ES-I3 (cell line): ENCODE measurements at regions not wholly inside any gene's neighbourhood (a gene's known extent, or its start where the extent isn't known, plus 50 kb on each side); places are given as distances from the start of the nearest gene placed in this dataset.
"Not testable (repeated sequence)": the region's sequence is repeated elsewhere in the genome, so short reads cannot be mapped to it uniquely, and the experiment has no call there.

Experiments used
- H3K36me3 ChIP-seq: 2 replicates; pipeline ENCODE4 v1.6.1; 2013; ENCODE audit warnings: mild to moderate bottlenecking, low read length, control low read depth, moderate library complexity; ENCODE audit not compliant: insufficient read depth
- H3K4me1 ChIP-seq: 2 replicates; pipeline ENCODE4 v1.6.1; 2013; ENCODE audit warnings: mild to moderate bottlenecking, control low read depth, low read length; ENCODE audit not compliant: insufficient read depth
- H3K9ac ChIP-seq: 2 replicates; pipeline ENCODE4 v1.6.1; 2013; ENCODE audit warnings: low read depth, mild to moderate bottlenecking, low read length, moderate library complexity
- H3K9me3 ChIP-seq: 2 replicates; pipeline ENCODE4 v1.6.1; 2013; ENCODE audit warnings: mild to moderate bottlenecking, low read length, moderate library complexity; ENCODE audit not compliant: control insufficient read depth, insufficient read depth

DNA sequence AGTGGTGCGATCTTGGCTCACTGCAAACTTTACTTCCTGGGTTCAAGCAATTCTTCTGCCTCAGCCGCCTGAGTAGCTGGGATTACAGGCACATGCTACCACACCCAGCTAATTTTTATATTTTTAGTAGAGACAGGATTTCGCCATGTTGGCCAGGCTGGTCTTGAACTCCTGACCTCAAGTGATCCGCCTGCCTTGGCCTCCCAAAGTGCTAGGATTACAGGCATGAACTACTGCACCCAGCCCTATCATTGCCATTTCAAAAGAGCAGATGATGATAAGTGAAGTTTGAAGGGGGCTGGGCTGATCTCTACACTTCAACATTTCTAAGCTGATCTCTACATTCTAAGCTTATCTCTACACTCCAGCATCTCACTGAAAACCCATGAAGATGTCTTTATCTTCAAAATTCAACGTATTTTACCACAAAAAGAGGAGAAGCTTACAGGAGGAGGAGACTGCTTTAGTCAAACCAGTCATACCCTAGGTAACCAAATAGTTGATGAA, 94.4 kb upstream of the BARHL2 start:
- not testable (repeated sequence) for H3K9ac ChIP-seq, H3K9me3 ChIP-seq
- H3K4me1 ChIP-seq: peaks cover 15% of the 10 kb centered on the region

GRCh38 chr1:90810681-90811080, 93.6 kb upstream of the BARHL2 start:
- no peaks in the 10 kb centered on the region for H3K9me3 ChIP-seq
- no peak overlapping the region for H3K9ac ChIP-seq
- H3K36me3 ChIP-seq: no peaks in the 10 kb centered on the region
- peaks cover 15% of the 10 kb centered on the region for H3K4me1 ChIP-seq

More for the DNA sequence above, 94.4 kb upstream of the BARHL2 start:
- H3K36me3 ChIP-seq: not testable (repeated sequence)

DNA sequence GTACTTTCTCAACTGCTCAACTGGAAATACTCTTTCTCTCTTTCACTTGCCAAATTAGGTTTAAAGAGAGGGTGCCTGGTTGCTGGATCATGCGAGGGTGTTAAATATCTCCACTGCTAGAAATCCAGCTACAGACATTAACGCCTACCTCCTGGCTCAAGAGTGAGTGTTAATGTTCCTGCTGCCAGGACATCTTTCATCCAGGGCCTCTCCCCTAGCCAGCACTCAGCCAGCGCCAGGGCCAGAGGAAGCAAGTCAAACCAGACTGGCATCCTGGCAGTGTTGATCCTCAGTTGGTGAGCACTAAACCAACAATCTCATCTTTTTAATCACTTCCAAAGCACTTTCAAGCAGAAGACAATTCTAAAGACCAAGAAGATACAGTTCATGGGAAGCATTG, 92.9 kb upstream of the BARHL2 start:
- Histone ChIP-seq H3K9me3 (no peaks in the 10 kb centered on the region), H3K4me1 (peaks cover 15% of the 10 kb centered on the region), H3K9ac (no peak overlapping the region), H3K36me3 (no peaks in the 10 kb centered on the region)

- H3K9me3 ChIP-seq: no peaks in the 10 kb centered on the region
- no peak overlapping the region for H3K9ac ChIP-seq
- H3K4me1 ChIP-seq: peaks cover 15% of the 10 kb centered on the region
- no peaks in the 10 kb centered on the region for H3K36me3 ChIP-seq
These were observed 92.0 kb upstream of the BARHL2 start for GRCh38 chr1:90809093-90809492.

- Histone ChIP-seq H3K9me3 (no peaks in the 10 kb centered on the region), H3K9ac (no peak overlapping the region), H3K4me1 (peaks cover 15% of the 10 kb centered on the region), H3K36me3 (no peaks in the 10 kb centered on the region)
These were observed 90.2 kb upstream of the BARHL2 start for GRCh38 chr1:90807329-90807728.

GRCh38 chr1:90802622-90803021, 85.5 kb upstream of the BARHL2 start:
- H3K36me3 ChIP-seq: no peaks in the 10 kb centered on the region

GRCh38 chr1:90800012-90800717, 83.1 kb upstream of the BARHL2 start:
- no peaks in the 10 kb centered on the region for H3K36me3 ChIP-seq
- H3K4me1 ChIP-seq: 0 out of 2 replicates have a peak, but pooled peaks cover 5% of the 10 kb centered on the region
- no peaks in the 10 kb centered on the region for H3K9me3 ChIP-seq
- H3K9ac ChIP-seq: no peak overlapping the region

More at GRCh38 chr1:90802622-90803021, 85.5 kb upstream of the BARHL2 start:
- no peak overlapping the region for H3K9ac ChIP-seq
- 0 out of 2 replicates have a peak, but pooled peaks cover 5% of the 10 kb centered on the region for H3K4me1 ChIP-seq
- H3K9me3 ChIP-seq: no peaks in the 10 kb centered on the region

DNA sequence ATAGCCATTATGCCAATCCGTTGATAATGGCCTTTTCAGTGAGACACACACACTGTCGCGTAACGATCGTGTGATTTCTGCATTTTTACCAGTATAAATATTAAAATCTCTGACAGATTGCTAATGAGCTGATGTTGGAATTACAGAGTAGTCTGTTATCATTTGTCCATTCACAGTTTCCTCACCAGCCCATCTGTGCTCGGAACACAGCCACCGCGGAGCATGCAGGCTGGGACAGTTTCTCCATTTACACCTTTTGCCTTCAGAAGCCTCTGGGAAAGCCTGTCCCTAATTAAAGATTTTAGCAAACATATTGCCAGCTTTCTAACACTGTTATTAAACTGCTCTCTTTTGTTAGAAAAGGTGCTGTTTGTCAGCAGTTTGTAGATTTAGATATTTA, 82.2 kb upstream of the BARHL2 start:
- Histone ChIP-seq H3K36me3 (no peaks in the 10 kb centered on the region), H3K9me3 (no peaks in the 10 kb centered on the region), H3K4me1 (0 out of 2 replicates have a peak, but pooled peaks cover 5% of the 10 kb centered on the region), H3K9ac (no peak overlapping the region)

DNA sequence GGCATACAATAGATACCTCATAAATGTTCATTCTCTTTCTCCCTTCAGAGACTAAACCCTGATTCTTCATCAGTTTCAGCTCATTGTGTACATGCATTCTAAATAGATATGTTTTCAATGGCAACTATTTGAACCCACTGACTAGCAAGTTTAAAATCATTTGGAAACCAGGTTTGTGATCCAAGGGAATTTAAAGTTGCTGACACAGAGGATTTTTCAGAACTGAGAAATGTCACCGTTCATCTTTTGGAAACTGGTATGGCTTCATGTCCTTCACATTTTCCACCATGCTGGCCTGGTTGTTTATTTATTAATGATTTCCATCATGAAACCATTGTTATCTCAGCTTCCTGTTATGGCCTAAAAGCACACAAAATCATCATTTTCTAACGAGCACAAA, 81.8 kb upstream of the BARHL2 start:
- H3K9ac ChIP-seq: no peak overlapping the region
- H3K9me3 ChIP-seq: no peaks in the 10 kb centered on the region
- H3K4me1 ChIP-seq: 0 out of 2 replicates have a peak, but pooled peaks cover 5% of the 10 kb centered on the region
- no peaks in the 10 kb centered on the region for H3K36me3 ChIP-seq

- H3K9me3 ChIP-seq: no peaks in the 10 kb centered on the region
- no peak overlapping the region for H3K9ac ChIP-seq
- 0 out of 2 replicates have a peak, but pooled peaks cover 5% of the 10 kb centered on the region for H3K4me1 ChIP-seq
- no peaks in the 10 kb centered on the region for H3K36me3 ChIP-seq
These were observed 81.2 kb upstream of the BARHL2 start for GRCh38 chr1:90798344-90798743.

DNA sequence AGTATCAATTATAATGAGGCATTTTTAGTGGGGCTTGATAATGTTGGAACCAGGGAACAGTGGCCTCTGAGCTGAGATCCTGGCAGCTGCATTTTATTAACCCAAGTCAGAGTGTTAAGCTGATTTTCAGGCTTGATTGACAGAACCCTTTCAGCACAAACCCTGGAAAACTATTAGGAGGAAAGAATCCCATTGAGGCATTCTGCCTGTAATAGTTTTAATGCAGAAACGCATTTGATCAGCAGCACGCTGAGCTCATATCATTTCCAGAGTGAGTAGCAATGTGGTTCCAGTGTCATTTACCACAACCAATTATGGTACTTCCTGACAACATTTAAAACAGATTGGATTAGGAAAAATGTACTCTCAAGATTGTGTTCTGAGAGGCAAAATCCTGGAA, 78.3 kb upstream of the BARHL2 start:
- no peaks in the 10 kb centered on the region for H3K9me3 ChIP-seq
- H3K9ac ChIP-seq: no peak overlapping the region
- no peaks in the 10 kb centered on the region for H3K36me3 ChIP-seq
- H3K4me1 ChIP-seq: 0 out of 2 replicates have a peak, but pooled peaks cover 5% of the 10 kb centered on the region

- Histone ChIP-seq H3K9me3 (no peaks in the 10 kb centered on the region), H3K9ac (no peak overlapping the region), H3K4me1 (peaks cover 8% of the 10 kb centered on the region), H3K36me3 (no peaks in the 10 kb centered on the region)
These were observed 69.6 kb upstream of the BARHL2 start for GRCh38 chr1:90786709-90787108.

- Histone ChIP-seq H3K9ac (no peak overlapping the region), H3K4me1 (peaks cover 8% of the 10 kb centered on the region), H3K36me3 (no peaks in the 10 kb centered on the region), H3K9me3 (no peaks in the 10 kb centered on the region)
These were observed 67.2 kb upstream of the BARHL2 start for GRCh38 chr1:90784186-90784847.

GRCh38 chr1:90783181-90783580, 66.1 kb upstream of the BARHL2 start:
- Histone ChIP-seq H3K9ac (no peak overlapping the region), H3K4me1 (peaks cover 8% of the 10 kb centered on the region), H3K36me3 (no peaks in the 10 kb centered on the region), H3K9me3 (no peaks in the 10 kb centered on the region)

GRCh38 chr1:90782046-90782445, 64.9 kb upstream of the BARHL2 start:
- H3K9me3 ChIP-seq: no peaks in the 10 kb centered on the region
- H3K4me1 ChIP-seq: peaks cover 8% of the 10 kb centered on the region
- no peak overlapping the region for H3K9ac ChIP-seq
- H3K36me3 ChIP-seq: no peaks in the 10 kb centered on the region
